NCI-H748 (cell line): ENCODE measurements at regions not wholly inside any gene's neighbourhood (a gene's known extent, or its start where the extent isn't known, plus 50 kb on each side); places are given as distances from the start of the nearest gene placed in this dataset.
"Not testable (repeated sequence)": the region's sequence is repeated elsewhere in the genome, so short reads cannot be mapped to it uniquely, and the experiment has no call there.

Experiments used
- DNase-seq: peaks from one replicate; lab custom pipeline; 2025; ENCODE audit not compliant: unreplicated experiment; lab: John Stamatoyannopoulos, UW

- DNase-seq, result no peak
These were observed 61.7 kb downstream of the KPNA2 start for GRCh38 chr17:68097161-68097805.

DNA sequence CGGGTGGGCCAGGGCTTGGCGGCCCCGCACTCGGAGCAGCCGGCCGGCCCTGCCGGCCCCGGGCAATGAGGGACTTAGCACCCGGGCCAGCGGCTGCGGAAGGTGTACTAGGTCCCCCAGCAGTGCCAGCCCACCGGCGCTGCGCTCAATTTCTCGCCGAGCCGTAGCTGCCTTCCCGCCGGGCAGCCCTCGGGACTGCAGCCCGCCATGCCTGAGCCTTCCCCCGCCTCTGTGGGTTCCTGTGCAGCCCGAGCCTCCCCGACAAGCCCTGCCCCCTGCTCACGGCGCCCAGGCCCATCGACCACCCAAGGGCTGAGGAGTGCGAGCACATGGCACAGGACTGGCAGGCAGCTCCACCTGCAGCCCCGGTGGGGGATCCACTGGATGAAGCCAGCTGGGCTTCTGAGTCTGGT is 63.8 kb downstream of the KPNA2 start:
- DNase-seq, result not testable (repeated sequence)

- peak; percentile 7 for DNase-seq
These were observed 64.6 kb downstream of the KPNA2 start for GRCh38 chr17:68100000-68100641.

DNA sequence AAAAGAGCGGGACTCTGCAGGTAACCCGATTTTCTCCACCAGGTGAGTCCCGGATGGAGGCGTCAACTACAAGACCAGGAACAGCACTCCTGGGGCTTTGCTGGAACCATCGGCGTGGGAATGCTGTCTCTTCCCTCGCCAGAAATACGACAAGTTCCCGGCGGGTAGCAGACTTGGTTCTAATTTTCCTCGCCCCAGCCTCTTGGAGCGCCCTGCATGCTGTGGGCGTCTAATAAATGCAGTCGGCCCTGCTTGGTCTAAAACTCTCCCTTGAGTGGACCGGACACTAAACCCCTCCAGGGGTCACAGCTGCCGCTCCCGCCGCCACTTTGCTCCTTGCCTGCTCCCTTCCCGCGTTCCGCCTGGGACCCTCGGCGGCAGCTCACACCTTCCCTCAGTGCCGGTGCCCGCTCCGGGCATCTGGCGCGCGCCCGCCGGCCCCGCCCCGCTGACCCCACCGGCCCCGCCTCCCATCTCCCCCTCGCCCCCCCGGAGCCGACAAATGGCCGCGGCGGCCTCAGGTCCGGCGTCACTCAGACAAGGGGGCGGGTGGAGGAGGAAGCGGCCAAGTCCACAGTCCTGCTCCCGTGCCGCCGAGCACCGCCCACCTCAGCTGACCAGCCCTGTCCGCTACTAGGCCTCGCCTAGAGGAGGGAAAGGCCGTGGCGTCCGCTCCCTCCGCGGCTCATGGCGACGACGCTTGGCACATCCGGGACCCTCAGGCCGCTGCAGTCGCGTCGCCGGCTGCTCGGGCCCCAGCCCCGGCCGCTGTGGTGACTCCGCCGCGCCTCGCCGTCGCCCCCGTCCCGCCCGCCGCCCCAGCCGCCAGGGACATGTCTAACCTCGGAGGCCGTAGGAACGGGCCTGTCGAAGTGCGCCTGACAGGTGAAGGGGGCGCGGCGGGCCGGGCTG is 65.8 kb downstream of the KPNA2 start:
- peak; percentile 97 for DNase-seq

- DNase-seq, result no peak
These were observed 66.4 kb downstream of the KPNA2 start for GRCh38 chr17:68101987-68102314.

GRCh38 chr17:68102318-68102758 is 66.8 kb downstream of the KPNA2 start:
- DNase-seq, result peak; percentile 63

GRCh38 chr17:68103148-68103547 is 67.6 kb downstream of the KPNA2 start:
- DNase-seq, result peak; percentile 25

DNA sequence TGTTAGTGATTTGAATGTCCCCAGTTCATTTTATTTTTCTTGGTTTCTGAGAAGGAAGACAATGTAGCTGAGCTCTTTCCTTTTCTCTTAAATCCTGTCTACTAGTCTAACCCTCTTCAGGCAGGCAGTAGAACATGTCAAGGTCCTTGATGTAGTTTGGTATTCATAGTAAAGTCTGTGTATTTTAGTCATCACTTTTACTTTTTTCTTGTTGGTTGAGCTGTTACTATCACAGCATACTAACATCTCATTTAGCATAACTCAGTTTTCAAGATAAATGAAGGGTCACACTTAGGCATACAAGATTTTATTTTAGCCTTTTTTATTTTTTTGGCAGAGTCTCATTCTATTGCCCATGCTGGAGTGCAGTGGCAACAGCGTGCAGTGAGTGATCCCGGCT is 70.5 kb downstream of the KPNA2 start:
- no peak for DNase-seq

DNA sequence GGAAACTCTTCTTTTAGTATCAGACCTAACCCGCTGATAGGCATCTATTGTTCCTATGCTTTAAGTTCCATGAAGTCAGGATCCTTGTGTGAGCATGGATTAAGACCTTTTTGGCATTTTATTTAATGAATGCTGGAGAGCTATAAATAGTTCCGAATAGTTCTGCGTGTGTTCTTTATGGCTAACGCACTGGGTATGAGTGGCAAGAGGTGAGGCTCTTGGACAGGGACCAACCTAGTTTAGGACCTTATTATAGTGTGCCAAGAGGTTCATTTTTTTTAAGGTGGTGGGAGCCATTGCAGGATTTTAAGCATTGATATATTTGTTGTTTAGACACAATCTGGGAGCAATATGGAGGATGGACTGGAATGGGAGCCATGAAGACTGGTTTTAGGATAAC is 71.8 kb downstream of the KPNA2 start:
- DNase-seq, result no peak

GRCh38 chr17:68108313-68109000 is 72.9 kb downstream of the KPNA2 start:
- no peak for DNase-seq

- not testable (repeated sequence) for DNase-seq
These were observed 73.9 kb downstream of the KPNA2 start for GRCh38 chr17:68109404-68109803.

DNA sequence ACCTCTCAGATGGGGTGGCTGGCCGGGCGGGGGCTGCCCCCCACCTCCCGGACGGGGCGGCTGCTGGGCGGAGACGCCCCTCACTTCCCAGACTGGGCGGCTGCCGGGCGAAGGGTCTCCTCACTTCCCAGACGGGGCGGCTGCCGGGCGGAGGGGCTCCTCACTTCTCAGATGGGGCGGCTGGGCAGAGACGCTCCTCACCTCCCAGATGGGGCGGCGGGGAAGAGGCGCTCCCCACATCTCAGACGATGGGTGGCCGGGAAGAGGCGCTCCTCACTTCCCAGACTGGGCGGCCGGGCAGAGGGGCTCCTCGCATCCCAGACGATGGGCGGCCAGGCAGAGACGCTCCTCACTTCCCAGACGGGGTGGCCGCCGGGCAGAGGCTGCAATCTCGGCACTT is 80.7 kb downstream of the KPNA2 start:
- not testable (repeated sequence) for DNase-seq

DNA sequence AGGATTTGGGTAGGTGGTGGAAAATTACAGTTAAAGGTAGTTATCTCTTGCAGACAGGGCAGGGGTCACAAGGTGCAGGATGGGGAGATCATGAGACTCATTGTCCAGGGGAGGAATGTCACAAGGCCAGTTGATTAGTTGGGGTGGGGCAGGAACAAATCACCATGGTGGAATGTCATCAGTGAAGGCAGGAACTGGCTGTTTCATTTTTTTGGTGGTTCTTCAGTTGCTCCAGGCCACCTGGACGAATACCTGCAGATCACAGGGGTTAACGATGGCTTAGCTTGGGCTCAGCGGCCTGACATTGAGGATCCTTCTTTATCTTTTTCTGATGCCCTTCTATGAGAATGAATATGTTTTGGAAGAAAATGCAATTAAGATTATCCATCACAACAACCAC is 87.1 kb downstream of the KPNA2 start:
- DNase-seq, result no peak

GRCh38 chr17:68125111-68125870 is 89.8 kb downstream of the KPNA2 start:
- DNase-seq, result no peak

DNA sequence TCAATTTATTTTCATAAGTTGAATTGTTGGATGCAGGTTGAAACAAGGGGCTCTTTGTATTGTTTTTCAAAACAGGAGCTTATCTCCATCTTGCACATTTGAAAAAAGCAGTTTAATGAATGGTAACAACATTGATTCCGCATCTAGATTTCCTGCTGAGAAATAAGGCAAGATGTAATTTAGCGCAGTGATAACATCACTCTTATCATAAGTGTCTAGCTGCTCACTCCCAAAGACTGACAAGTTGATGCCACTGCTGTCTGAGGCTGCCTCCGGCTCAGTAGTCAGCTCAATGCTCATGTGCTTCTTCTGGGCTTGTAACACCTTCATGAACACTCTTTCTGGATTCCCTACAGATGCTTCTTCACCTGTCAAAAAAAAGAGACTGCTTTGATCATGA is 92.4 kb downstream of the KPNA2 start:
- no peak for DNase-seq

GRCh38 chr17:68131456-68131855 is 95.9 kb downstream of the KPNA2 start:
- no peak for DNase-seq

DNA sequence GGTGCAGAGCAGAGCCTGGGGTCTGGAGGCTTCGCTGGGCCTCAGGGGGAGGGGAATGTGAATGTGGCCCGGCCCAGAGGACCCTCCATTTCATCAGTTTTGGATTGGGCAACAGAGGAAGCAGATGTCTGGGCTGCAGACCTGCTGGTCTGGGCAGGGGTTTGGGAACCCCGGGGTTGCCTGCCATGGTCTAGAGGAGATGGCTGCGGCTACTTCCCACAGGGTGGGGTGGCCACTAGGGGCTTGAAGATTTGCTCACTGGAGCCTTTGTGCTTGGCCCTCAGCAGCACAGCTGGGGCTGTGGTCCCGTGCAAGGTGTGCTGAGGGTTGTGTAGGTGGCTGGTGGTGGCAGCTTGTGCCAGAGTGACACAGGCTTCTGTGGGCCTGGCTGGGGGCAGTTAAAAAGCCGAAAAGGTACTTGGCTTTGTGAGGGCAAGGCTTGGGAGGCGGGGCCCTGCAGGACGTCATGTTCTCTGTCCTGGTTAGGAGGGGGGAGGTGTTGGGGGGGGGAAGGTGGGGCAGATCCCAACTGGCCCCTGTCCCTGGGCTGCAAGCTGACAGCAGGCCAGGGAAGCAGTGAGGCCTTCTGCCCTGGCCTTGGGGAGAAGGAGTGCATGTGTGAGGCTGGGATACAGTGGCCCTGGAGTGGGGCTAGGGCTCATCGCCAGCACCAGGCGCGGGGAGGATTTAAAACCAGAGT is 98.0 kb downstream of the KPNA2 start:
- no peak for DNase-seq

GRCh38 chr17:68134046-68134637 is 98.6 kb downstream of the KPNA2 start:
- no peak for DNase-seq

- no peak for DNase-seq
These were observed 99.2 kb downstream of the KPNA2 start for GRCh38 chr17:68134731-68135130.
